Heart left ventricle (tissue), 16 donors: ENCODE measurements at regions not wholly inside any gene's neighbourhood (a gene's known extent, or its start where the extent isn't known, plus 50 kb on each side); places are given as distances from the start of the nearest gene placed in this dataset.

Experiments used
- ATAC-seq, 4 donors: fragments of 200-7000 bp; cut with Tn5 transposase; one replicate each; pipeline ENCODE4 v1.9.1; 2020 to 2022; ENCODE audit warnings: moderate library complexity in 4 of 4, mild to moderate bottlenecking in 3 of 4, moderate number of reproducible peaks in 1 of 4
- DNase-seq, 5 donors: peaks; one replicate each; pipeline ENCODE4 v3.0.0-alpha.2; 2020
- H3K27ac ChIP-seq, 12 donors: fragments of 200-600 bp; sonication (generic) in 4 of 12; one replicate each; pipeline versions ENCODE4 v1.5.0 to v1.8.0; 2016 to 2022; ENCODE audit warnings: mild to moderate bottlenecking in 2 of 12
- H3K27me3 ChIP-seq, 9 donors: fragments of 200-600 bp; sonication (generic) in 2 of 9; one replicate each; pipeline versions ENCODE4 v1.5.1 to v1.8.0; 2016 to 2022; ENCODE audit warnings: mild to moderate bottlenecking in 3 of 9
- H3K36me3 ChIP-seq, 9 donors: fragments of 200-600 bp; sonication (generic) in 2 of 9; one replicate each; pipeline versions ENCODE4 v1.5.0 to v1.8.0; 2018 to 2022; ENCODE audit warnings: mild to moderate bottlenecking in 2 of 9
- H3K4me1 ChIP-seq, 12 donors: fragments of 200-600 bp; sonication (generic) in 4 of 12; one replicate each; pipeline versions ENCODE4 v1.5.0 to v1.8.0; 2016 to 2022; ENCODE audit warnings: mild to moderate bottlenecking in 3 of 12
- H3K4me3 ChIP-seq, 12 donors: fragments of 200-600 bp; sonication (generic) in 4 of 12; one replicate each; pipeline versions ENCODE4 v1.5.0 to v1.8.0; 2017 to 2022; ENCODE audit warnings: mild to moderate bottlenecking in 9 of 12, moderate library complexity in 4 of 12
- H3K9me3 ChIP-seq, 12 donors: fragments of 200-600 bp; sonication (generic) in 4 of 12; one replicate each; pipeline versions ENCODE4 v1.5.0 to v1.8.0; 2016 to 2022; ENCODE audit warnings: mild to moderate bottlenecking in 1 of 12
- CTCF ChIP-seq, 12 donors: fragments of 200-600 bp; sonication (generic) in 4 of 12; IDR thresholded peaks; one replicate each; pipeline versions ENCODE4 v1.5.0 to v1.8.0; 2018 to 2022; ENCODE audit warnings: antibody characterized with exemption in 12 of 12, mild to moderate bottlenecking in 5 of 12
- POLR2A ChIP-seq, 2 donors: fragments of 450-650 bp; IDR thresholded peaks; one replicate each; pipeline ENCODE4 v1.6.1; 2017; ENCODE audit warnings: antibody characterized with exemption in 2 of 2, mild to moderate bottlenecking in 2 of 2, moderate library complexity in 2 of 2
- WGBS, 4 donors: extraction: QIAGEN DNeasy Blood & Tissue Kit in 2 of 4; methylation state at CpG; one replicate each; pipeline versions ENCODE4 v1.1.5 to v1.1.7; 2013 to 2018; 5-methylcytosine and 5-hydroxymethylcytosine counted together
- intact Hi-C, 10 donors: fragments of 100-400 bp; cut with DNase I; formaldehyde crosslinking; loops; one replicate each; pipeline versions ENCODE4 v1.11.1 to v1.14.2; 2022
- donor health status: ischemic (EF 13 %, LVEDD 7.1; RV severe dilation, severe dysfunction).
- donor health status: healthy with polysubstance abuse.
- donor health status: DM: no; HTN: yes; CAD: no.
- donor health status: DM: no; HTN: no; CAD: no.
- donor health status: ischemic (EF 25% LVEDD 6.9; RV normal size, moderate dysfunction).
- donor health status: ischemic (EF 25% LVEDD 5.7; RV mildly dilated, moderate dysfunction).
- donor health status: healthy.
- donor health status: DM: yes; HTN: yes; CAD: no.
- donor health status: ischemic (EF 35%, LVEDD 5.7; RV mildly dilated, moderate dysfunction).
- donor health status: nonischemic (EF 11% LVEDD 7.7; RV severe dilation, severe dysfunction).
- donor health status: DM: yes; HTN: yes; CAD: no.
- donor health status: PGD.
- donor health status: ischemic (EF 29% LVEDD 5.4; RV normal size, mild dysfunction).
- donor health status: nonischemic (EF 23%, LVEDD 6.1; RV moderate dilation, normal function).

- no peaks in the 10 kb centered on the region for H3K9me3 ChIP-seq
- H3K27me3 ChIP-seq, result peaks cover 0 to 2% (median 0%) of the 10 kb centered on the region in 9 donors
- H3K36me3 ChIP-seq, result no peaks in the 10 kb centered on the region
- DNase-seq, result no peak
- no peak overlapping the region for H3K27ac ChIP-seq
- intact Hi-C loops, result loop anchor here (5.0 to 10.0 kb wide), 4 partner anchors 200 to 648 kb away; partner anchors contain the start of gene MYCN (in 1 of the 10)
- H3K4me3 ChIP-seq, result no peak overlapping the region
- no peaks in the 10 kb centered on the region for H3K4me1 ChIP-seq
- ATAC-seq, result no peak
- WGBS, 4 donors, result 84 to 95% (median 86%) methylated on average over 11 to 12 of the region's 12 CpGs
- TF ChIP-seq CTCF (IDR thresholded peaks at IDR 0.05), result no peak
- TF ChIP-seq POLR2A (IDR thresholded peaks at IDR 0.05), result no peak
Measured at GRCh38 chr2:16284941-16285625, 344.7 kb downstream of the MYCN start.

- no peaks in the 10 kb centered on the region for H3K36me3 ChIP-seq
- no peak overlapping the region for H3K4me3 ChIP-seq
- intact Hi-C loops, result loop anchor here (2.0 to 10.0 kb wide), 6 partner anchors 202 to 646 kb away; partner anchors contain the start of gene MYCN (in 1 of the 10)
- 84 to 88% (median 85%) methylated on average over 9 to 10 of the region's 10 CpGs for WGBS, 4 donors
- DNase-seq (no peak), ATAC-seq (no peak)
- no peaks in the 10 kb centered on the region for H3K9me3 ChIP-seq
- no peak for TF ChIP-seq CTCF (IDR thresholded peaks at IDR 0.05)
- no peak for TF ChIP-seq POLR2A (IDR thresholded peaks at IDR 0.05)
- H3K27me3 ChIP-seq, result no peaks in the 10 kb centered on the region
- H3K27ac ChIP-seq, result no peak overlapping the region
- H3K4me1 ChIP-seq, result no peaks in the 10 kb centered on the region
Measured at GRCh38 chr2:16283071-16283850, 342.9 kb downstream of the MYCN start.

- WGBS, 4 donors, result 61 to 85% (median 81%) methylated on average over 2 of the region's 2 CpGs
- intact Hi-C loops, result loop anchor here (1.0 to 10.0 kb wide), 7 partner anchors 202 to 646 kb away; partner anchors contain the start of gene MYCN (in 2 of the 10)
- ATAC-seq (no peak), DNase-seq (no peak)
- no peaks in the 10 kb centered on the region for H3K27me3 ChIP-seq
- no peaks in the 10 kb centered on the region for H3K4me1 ChIP-seq
- H3K9me3 ChIP-seq, result no peaks in the 10 kb centered on the region
- H3K27ac ChIP-seq, result no peak overlapping the region
- no peaks in the 10 kb centered on the region for H3K36me3 ChIP-seq
- TF ChIP-seq CTCF (IDR thresholded peaks at IDR 0.05) (no peak), POLR2A (IDR thresholded peaks at IDR 0.05) (no peak)
- H3K4me3 ChIP-seq, result no peak overlapping the region
Measured at GRCh38 chr2:16282511-16282910, 342.2 kb downstream of the MYCN start.
